ENCODE measurements at regions not wholly inside any gene's neighbourhood (a gene's known extent, or its start where the extent isn't known, plus 50 kb on each side); places are given as distances from the start of the nearest gene placed in this dataset.

DNA sequence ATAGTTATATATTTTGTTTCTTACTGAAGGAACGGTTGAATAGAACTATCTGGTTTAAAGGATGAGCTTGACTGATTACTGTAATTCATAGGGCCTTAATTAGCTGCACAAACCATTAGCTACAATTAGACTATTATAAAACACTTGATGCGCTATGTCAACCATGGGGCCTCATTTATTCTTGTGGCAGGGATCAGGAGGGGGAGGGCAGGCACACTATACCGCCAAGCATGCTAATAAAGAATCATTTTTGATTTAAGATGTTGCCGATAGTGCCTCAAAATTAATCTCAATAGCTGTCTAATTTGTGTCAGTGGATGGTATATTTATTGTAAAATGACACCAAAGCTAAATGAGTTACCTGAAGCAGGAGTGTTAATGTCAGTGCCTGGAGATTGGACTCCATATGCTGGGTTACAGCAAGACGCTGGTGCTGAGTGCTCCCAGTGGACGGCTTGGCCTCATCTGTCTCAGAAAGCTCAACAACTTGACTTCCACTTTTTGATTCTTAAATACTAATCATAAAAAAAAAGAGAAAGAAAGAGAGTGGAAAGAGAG is 1007.0 kb upstream of the CELF4 start:
- no peak for DNase-seq (ENCODE audit: low read depth)
- Histone ChIP-seq H3K27me3 (ENCODE audit: control insufficient read depth, insufficient read depth, low read length) (no peaks in the 10 kb centered on the region), H3K4me3 (ENCODE audit: low read depth, low read length) (no peak overlapping the region), H3K36me3 (ENCODE audit: control insufficient read depth, insufficient read depth, low read length) (no peaks in the 10 kb centered on the region)
- TF ChIP-seq, protein P1, sequence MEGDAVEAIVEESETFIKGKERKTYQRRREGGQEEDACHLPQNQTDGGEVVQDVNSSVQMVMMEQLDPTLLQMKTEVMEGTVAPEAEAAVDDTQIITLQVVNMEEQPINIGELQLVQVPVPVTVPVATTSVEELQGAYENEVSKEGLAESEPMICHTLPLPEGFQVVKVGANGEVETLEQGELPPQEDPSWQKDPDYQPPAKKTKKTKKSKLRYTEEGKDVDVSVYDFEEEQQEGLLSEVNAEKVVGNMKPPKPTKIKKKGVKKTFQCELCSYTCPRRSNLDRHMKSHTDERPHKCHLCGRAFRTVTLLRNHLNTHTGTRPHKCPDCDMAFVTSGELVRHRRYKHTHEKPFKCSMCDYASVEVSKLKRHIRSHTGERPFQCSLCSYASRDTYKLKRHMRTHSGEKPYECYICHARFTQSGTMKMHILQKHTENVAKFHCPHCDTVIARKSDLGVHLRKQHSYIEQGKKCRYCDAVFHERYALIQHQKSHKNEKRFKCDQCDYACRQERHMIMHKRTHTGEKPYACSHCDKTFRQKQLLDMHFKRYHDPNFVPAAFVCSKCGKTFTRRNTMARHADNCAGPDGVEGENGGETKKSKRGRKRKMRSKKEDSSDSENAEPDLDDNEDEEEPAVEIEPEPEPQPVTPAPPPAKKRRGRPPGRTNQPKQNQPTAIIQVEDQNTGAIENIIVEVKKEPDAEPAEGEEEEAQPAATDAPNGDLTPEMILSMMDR (IDR thresholded peaks at IDR 0.05; ENCODE audit: insufficient read depth, low read length, poor library complexity, severe bottlenecking): no peak

DNA sequence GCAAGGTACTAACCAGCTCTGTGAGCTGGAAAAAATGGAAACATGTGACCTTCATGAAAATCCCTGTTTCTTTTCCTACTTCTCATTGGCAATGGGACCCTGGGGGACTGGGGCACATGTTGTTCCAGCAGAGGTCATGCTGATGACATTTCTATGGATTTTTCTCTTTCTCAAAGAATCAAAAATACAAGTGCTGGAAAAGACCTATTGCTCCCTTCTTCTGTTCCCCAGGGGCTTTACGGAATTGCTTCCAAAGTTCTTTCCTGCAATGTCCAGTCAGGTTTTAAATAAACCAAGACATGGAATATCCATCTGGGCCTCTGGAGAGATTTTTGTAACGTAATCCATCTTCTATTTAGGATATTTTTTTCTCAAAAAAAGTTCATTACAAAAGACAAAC is 1006.1 kb upstream of the CELF4 start:
- DNase-seq (ENCODE audit: low read depth): no peak
- Histone ChIP-seq H3K4me3 (ENCODE audit: low read depth, low read length) (no peak overlapping the region), H3K27me3 (ENCODE audit: control insufficient read depth, insufficient read depth, low read length) (no peaks in the 10 kb centered on the region), H3K36me3 (ENCODE audit: control insufficient read depth, insufficient read depth, low read length) (no peaks in the 10 kb centered on the region)
- TF ChIP-seq, protein P1 (IDR thresholded peaks at IDR 0.05; ENCODE audit: insufficient read depth, low read length, poor library complexity, severe bottlenecking): no peak

DNA sequence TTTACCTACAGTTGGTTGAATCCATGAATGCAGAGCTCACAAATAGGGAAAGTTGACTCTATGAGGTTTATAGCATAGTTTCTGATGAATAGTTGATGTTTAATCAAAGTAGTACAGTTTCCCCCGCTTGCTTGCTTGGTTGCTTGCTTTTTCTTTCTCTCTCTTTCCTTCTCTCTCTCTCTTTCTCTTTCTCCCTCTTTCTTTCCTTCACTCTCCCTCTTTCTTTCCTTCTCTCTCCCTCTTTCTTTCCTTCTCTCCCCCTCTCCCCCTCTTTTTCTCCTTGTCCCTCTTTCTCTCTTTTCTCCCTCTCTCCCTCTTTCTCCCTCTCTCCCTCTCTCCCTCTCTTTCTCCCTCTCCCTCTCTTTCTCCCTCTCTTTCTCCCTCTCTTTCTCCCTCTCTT is 999.9 kb upstream of the CELF4 start:
- TF ChIP-seq, protein P1 (IDR thresholded peaks at IDR 0.05; ENCODE audit: insufficient read depth, low read length, poor library complexity, severe bottlenecking): no peak
- Histone ChIP-seq H3K36me3 (ENCODE audit: control insufficient read depth, insufficient read depth, low read length) (no peaks in the 10 kb centered on the region), H3K27me3 (ENCODE audit: control insufficient read depth, insufficient read depth, low read length) (no peaks in the 10 kb centered on the region), H3K4me3 (ENCODE audit: low read depth, low read length) (no peak overlapping the region)
- no peak for DNase-seq (ENCODE audit: low read depth)

DNA sequence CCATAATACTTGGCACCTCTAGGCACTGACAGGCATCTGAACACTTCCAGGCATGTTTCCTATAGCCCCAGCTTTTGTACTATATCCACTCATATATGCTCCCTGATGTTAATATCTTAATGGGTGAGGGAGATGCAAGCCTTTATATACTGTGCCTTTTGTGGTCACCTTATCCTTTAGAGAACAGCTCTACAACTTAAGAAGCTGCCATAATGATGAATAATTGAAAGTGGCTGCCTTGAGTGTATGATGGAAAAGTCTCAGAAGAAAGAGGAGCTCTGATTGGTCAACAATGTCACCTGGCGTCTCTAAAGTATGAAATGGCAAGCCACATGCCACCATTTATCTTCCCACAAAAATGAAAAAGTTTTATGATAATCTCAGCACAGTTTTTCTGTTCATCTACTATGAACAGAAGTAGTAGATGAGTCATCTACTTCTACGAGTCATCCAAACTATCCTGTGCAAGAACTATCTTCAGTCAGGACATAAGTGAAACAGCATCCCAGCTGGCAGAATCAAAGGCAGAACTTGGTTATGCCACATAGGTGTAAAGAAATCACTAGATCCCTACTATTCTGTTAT is 997.9 kb upstream of the CELF4 start:
- TF ChIP-seq, protein P1 (IDR thresholded peaks at IDR 0.05; ENCODE audit: insufficient read depth, low read length, poor library complexity, severe bottlenecking): no peak
- no peak overlapping the region for H3K4me3 ChIP-seq (ENCODE audit: low read depth, low read length)
- DNase-seq (ENCODE audit: low read depth): no peak
- no peaks in the 10 kb centered on the region for H3K36me3 ChIP-seq (ENCODE audit: control insufficient read depth, insufficient read depth, low read length)
- no peaks in the 10 kb centered on the region for H3K27me3 ChIP-seq (ENCODE audit: control insufficient read depth, insufficient read depth, low read length)

DNA sequence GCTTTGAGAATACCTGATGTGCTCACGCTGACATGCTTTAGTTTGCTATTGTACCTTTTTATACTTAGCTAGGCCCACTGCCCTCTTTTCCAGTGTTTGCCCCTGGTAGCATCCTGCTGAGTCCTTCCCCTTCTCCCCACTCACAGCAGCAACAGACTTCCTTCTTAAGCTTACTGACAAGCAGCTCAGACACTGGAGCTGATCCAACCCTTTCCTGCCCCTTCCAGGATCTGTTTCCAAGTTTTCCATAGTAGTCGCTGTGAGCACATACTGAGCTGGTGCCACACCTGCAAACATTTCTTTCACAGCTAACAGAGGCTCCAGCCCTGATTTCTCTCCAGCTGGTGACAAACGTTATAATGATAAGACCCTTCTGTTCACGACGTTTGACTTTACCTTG is 991.4 kb upstream of the CELF4 start:
- H3K36me3 ChIP-seq (ENCODE audit: control insufficient read depth, insufficient read depth, low read length): no peaks in the 10 kb centered on the region
- TF ChIP-seq, protein P1 (IDR thresholded peaks at IDR 0.05; ENCODE audit: insufficient read depth, low read length, poor library complexity, severe bottlenecking): no peak
- no peak for DNase-seq (ENCODE audit: low read depth)
- no peaks in the 10 kb centered on the region for H3K27me3 ChIP-seq (ENCODE audit: control insufficient read depth, insufficient read depth, low read length)
- no peak overlapping the region for H3K4me3 ChIP-seq (ENCODE audit: low read depth, low read length)

DNA sequence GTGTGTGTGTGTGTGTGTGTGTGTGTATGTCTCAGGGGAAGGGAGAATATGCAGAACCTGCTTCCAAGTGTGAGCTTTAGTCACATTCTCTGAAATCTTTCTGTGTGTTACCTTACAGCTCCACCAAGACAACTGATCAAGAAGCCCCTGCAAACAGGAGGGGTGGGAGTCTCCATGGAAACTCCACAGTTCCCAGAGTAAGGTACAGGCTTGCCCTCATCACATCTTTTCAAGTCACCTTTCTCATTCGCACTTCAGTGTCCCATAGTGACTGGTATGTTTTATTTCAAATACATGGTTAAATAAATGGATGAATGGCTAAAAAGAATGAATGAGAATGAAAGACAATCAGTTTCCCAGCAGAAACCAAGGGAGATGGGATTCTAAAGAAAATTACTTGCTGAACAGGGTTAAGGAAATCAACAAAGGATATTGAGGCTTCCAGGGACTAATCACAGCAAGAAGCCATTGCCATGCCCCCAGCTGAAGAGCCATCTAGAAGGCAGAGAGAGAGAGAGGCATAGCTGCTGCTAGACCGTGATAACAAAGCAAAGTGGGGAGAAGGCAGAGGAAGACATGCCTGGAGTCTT is 987.2 kb upstream of the CELF4 start:
- Histone ChIP-seq H3K4me3 (ENCODE audit: low read depth, low read length) (no peak overlapping the region), H3K36me3 (ENCODE audit: control insufficient read depth, insufficient read depth, low read length) (no peaks in the 10 kb centered on the region), H3K27me3 (ENCODE audit: control insufficient read depth, insufficient read depth, low read length) (no peaks in the 10 kb centered on the region)
- no peak for DNase-seq (ENCODE audit: low read depth)
- TF ChIP-seq, protein P1 (IDR thresholded peaks at IDR 0.05; ENCODE audit: insufficient read depth, low read length, poor library complexity, severe bottlenecking): no peak

All from kidney epithelial cell (primary cell).